ENCODE measurements at regions not wholly inside any gene's neighbourhood (a gene's known extent, or its start where the extent isn't known, plus 50 kb on each side); places are given as distances from the start of the nearest gene placed in this dataset.

DNA sequence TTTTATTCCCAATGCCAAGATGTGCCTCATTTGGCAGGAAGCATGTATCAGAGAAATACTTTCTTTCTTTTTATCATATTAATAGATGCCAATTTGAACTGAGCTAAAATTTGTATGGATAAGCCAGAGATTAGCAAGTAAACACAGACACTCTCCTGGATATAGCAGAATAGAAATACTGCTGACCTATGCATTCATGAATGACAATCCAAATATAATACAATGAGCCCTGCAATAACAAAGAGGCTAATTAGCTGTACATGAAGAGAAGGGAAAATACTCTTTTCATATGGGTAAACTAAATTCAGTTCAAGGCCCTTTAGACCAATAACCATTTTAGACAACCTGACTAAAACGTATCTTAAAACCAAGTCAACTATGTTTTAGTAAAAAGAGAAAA, 388.1 kb upstream of the NR5A2 start:
- intact Hi-C loops (cut with DNase I), result no loop called here
- ATAC-seq, result no peak
- no peak overlapping the region for H3K4me3 ChIP-seq
- H3K4me1 ChIP-seq, result no peaks in the 10 kb centered on the region
- no peak for FAIRE-seq
- no peaks in the 10 kb centered on the region for H3K9me3 ChIP-seq
- no peaks in the 10 kb centered on the region for H3K36me3 ChIP-seq
- DNase-seq, result no peak
- 61 to 77% methylated on average over 1 of the region's 1 CpG for WGBS, 2 donors
- H3K27ac ChIP-seq, result no peak overlapping the region
- no peaks in the 10 kb centered on the region for H3K27me3 ChIP-seq
- TF ChIP-seq, protein P1, sequence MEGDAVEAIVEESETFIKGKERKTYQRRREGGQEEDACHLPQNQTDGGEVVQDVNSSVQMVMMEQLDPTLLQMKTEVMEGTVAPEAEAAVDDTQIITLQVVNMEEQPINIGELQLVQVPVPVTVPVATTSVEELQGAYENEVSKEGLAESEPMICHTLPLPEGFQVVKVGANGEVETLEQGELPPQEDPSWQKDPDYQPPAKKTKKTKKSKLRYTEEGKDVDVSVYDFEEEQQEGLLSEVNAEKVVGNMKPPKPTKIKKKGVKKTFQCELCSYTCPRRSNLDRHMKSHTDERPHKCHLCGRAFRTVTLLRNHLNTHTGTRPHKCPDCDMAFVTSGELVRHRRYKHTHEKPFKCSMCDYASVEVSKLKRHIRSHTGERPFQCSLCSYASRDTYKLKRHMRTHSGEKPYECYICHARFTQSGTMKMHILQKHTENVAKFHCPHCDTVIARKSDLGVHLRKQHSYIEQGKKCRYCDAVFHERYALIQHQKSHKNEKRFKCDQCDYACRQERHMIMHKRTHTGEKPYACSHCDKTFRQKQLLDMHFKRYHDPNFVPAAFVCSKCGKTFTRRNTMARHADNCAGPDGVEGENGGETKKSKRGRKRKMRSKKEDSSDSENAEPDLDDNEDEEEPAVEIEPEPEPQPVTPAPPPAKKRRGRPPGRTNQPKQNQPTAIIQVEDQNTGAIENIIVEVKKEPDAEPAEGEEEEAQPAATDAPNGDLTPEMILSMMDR (IDR thresholded peaks at IDR 0.05), result no peak

DNA sequence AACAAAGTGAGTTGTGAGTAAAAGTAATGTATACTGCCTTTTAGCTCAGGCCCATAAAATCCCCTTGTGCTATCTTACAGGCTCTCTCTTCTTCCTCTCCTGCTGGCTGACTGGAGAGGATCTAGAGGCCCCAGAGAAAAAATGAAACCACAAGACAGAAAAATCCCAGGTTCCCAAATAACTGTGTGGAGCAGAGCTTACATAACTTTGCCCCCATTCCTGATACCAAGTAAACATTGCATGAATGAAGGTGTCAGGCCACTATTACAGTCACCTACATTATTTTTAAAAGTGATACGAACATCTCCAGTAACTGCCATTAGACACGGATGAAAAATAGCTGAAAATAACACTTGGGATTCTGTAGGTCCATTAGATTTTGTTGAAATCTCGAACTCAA, 386.0 kb upstream of the NR5A2 start:
- WGBS, 2 donors, result 79 to 84% methylated on average over 3 of the region's 3 CpGs
- no peak for ATAC-seq

GRCh38 chr1:199644912-199645311, 382.6 kb upstream of the NR5A2 start:
- Histone ChIP-seq H3K36me3 (no peaks in the 10 kb centered on the region), H3K27ac (no peak overlapping the region), H3K4me1 (no peaks in the 10 kb centered on the region), H3K9me3 (no peaks in the 10 kb centered on the region), H3K4me3 (no peak overlapping the region), H3K27me3 (no peaks in the 10 kb centered on the region)
- DNase-seq, result no peak
- intact Hi-C loops (cut with DNase I), result no loop called here
- FAIRE-seq, result no peak
- WGBS, 2 donors, result 24% methylated on average over 1 of the region's 1 CpG
- TF ChIP-seq, protein P1 (IDR thresholded peaks at IDR 0.05), result no peak
- no peak for ATAC-seq

More for the DNA sequence above, 386.0 kb upstream of the NR5A2 start:
- H3K36me3 ChIP-seq, result no peaks in the 10 kb centered on the region
- H3K27me3 ChIP-seq, result no peaks in the 10 kb centered on the region
- H3K4me3 ChIP-seq, result no peak overlapping the region
- intact Hi-C loops (cut with DNase I), result no loop called here
- FAIRE-seq (no peak), DNase-seq (no peak)
- no peaks in the 10 kb centered on the region for H3K9me3 ChIP-seq
- TF ChIP-seq, protein P1 (IDR thresholded peaks at IDR 0.05), result no peak
- H3K27ac ChIP-seq, result no peak overlapping the region
- no peaks in the 10 kb centered on the region for H3K4me1 ChIP-seq

DNA sequence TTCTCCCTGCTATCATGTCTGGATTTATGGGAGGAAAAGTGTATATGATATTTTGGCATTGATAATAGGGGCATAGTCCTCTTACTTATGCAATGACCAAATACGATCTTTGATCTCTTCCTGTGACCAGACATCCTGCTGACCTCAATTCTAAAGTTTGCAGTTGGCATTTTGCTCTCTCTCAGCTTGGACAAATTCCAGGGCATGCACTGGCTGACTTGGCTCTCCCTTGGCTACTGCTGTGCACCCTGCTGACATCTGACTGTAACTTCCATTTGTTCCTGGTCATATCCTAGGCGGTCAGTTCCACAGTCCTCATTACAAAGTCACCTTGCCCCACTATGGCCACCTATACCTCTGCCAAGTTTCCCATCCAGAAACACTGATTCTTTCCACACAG, 380.7 kb upstream of the NR5A2 start:
- no peaks in the 10 kb centered on the region for H3K4me1 ChIP-seq
- FAIRE-seq (no peak), ATAC-seq (peak in 3 of 4 donors; percentile 35 to 44 (median 43)), DNase-seq (peak in 2 of 6 donors; percentile 11 to 15)
- intact Hi-C loops (cut with DNase I), result no loop called here
- 28 to 30% methylated on average over 2 of the region's 2 CpGs for WGBS, 2 donors
- no peak overlapping the region for H3K4me3 ChIP-seq
- no peaks in the 10 kb centered on the region for H3K36me3 ChIP-seq
- H3K9me3 ChIP-seq, result no peaks in the 10 kb centered on the region
- H3K27me3 ChIP-seq, result no peaks in the 10 kb centered on the region
- TF ChIP-seq, protein P1 (IDR thresholded peaks at IDR 0.05), result no peak
- no peak overlapping the region for H3K27ac ChIP-seq

GRCh38 chr1:199657449-199657848, 370.1 kb upstream of the NR5A2 start:
- WGBS, 2 donors, result 70 to 73% methylated on average over 3 of the region's 3 CpGs
- Histone ChIP-seq H3K27me3 (no peaks in the 10 kb centered on the region), H3K4me3 (no peak overlapping the region), H3K9me3 (no peaks in the 10 kb centered on the region), H3K27ac (no peak overlapping the region), H3K4me1 (no peaks in the 10 kb centered on the region), H3K36me3 (no peaks in the 10 kb centered on the region)
- TF ChIP-seq, protein P1 (IDR thresholded peaks at IDR 0.05), result no peak
- FAIRE-seq (no peak), DNase-seq (no peak), ATAC-seq (no peak)
- intact Hi-C loops (cut with DNase I), result no loop called here
